Activated naive CD4-positive, alpha-beta T cell (primary cell): ENCODE measurements at regions not wholly inside any gene's neighbourhood (a gene's known extent, or its start where the extent isn't known, plus 50 kb on each side); places are given as distances from the start of the nearest gene placed in this dataset.
"Not testable (repeated sequence)": the region's sequence is repeated elsewhere in the genome, so short reads cannot be mapped to it uniquely, and the experiment has no call there.

Source experiments
- DNase-seq, 4 experiments: peaks; one replicate each; lab custom pipeline; 2025; lab: John Stamatoyannopoulos, UW

DNA sequence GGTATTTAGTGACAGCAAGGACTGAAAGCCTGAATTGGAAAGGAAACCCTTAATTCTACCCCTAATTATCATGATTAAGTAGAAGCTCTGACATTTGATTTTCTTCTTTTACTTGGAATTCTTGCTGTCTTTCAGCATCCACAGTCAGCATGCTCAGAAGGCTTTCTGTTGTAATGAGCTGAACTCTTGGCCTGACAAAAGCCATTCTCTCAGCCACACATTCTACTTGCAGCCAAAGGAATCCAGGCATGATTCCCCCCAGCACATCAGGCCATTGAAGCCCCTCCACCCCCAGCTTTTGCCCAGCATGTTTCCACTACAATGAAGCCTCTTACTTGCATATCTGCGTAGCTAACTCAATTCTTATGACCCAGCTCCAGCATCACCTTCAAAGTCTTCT lies 94.3 kb upstream of the FRMD4A start:
- no peak for DNase-seq

DNA sequence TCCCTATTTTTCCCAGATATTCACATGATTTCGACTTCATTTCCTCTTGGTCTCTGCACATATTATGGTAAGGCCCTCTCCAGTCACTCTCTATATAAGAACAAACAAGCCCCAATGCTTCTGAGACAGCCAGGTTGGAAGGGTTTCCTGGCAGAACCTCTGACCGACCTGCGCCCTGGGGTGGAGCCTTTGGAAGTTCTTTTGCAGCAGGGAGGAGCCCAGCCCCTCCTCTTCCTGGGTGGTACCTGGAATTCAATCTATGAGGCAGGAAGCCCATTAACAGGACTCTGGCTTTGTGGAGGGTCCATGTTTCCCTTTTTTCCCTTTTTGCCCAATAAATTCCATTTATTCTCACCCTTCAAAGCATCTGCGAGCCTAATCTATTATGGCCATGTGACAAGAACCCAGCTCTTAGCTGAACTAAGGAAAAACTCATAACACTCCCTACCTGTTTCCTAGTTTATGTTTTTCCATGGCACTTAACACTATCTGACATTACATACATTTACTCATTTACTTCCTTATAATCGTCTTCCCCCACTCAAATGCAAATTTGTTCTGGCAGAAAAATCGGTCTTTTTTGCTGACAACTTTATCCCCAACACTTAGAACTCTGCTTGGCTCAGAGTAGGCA lies 92.5 kb upstream of the FRMD4A start:
- no peak for DNase-seq

DNA sequence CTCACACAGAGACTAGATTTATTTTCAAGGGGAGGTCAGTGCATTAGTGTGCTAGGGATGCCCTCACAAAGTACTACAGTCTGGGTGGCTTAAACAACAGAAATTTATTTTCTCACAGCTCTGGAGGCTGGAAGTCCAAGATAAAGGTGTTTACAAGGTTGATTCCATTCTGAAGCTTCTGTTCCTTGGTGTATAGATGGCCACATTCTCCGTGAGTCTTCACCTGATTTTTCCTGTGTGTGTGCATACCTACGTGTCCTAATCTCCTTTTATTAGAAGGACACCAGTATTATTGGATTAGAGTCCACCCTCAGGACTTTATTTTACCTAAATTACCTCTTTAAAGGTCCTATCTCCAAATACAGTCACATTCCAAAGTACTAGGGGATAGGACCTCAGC lies 91.7 kb upstream of the FRMD4A start:
- no peak for DNase-seq

DNA sequence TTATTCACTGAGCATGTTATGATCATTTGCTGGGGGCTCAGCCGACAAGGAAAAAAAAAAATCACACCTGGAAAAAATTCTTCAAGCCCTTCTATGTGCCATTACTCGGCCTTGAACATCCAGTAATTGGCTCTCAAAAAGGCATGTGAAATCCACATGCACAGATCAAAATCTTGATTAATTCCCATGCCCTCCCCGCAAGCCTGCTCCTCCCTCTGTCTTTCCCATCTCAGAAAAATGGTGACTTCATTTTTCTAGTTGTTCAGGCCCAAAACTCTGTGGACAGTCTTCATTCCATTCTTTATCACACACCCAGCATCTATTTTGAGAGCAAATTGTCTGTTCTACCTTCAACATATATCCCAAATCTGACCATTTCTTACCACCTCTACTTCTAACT lies 91.2 kb upstream of the FRMD4A start:
- DNase-seq, result no peak

DNA sequence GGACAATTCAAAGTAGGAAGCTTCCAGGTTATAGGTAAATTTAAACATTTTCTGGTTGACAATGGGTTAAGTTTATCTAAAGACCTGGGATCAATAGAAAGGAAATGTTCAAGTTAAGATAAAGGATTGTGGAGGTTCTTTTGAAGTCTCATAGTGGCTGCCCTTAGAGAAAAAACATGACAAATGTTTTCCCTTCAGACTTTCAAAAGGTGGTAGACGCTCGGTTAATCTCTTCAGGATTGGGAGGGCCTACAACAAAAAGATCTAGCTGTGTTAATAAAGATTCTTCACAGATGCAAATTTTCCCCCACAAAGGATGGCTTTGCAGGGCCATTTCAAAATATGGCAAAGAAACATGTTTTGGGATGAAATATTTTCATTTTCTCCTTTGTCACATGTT lies 86.6 kb upstream of the FRMD4A start:
- DNase-seq, result not testable (repeated sequence)

DNA sequence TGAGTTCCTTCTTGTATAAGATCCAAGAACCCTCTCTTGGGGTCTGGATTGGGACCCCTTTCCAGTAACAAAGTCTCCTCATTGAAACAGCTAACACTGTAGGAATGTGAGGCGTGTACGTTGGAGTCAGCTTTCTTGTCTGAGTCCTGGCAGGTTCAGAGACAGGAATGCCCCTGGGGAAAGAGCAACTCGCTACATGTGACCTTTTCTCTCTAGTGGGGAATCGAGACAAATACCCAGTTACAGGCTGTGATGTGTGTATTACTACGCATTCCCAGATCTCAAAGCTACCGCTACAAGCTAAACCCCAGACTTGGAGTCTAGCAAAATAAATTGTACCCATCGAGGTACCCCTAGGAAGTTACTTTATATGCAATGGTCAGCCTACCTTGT lies 85.6 kb upstream of the FRMD4A start:
- DNase-seq, result no peak

DNA sequence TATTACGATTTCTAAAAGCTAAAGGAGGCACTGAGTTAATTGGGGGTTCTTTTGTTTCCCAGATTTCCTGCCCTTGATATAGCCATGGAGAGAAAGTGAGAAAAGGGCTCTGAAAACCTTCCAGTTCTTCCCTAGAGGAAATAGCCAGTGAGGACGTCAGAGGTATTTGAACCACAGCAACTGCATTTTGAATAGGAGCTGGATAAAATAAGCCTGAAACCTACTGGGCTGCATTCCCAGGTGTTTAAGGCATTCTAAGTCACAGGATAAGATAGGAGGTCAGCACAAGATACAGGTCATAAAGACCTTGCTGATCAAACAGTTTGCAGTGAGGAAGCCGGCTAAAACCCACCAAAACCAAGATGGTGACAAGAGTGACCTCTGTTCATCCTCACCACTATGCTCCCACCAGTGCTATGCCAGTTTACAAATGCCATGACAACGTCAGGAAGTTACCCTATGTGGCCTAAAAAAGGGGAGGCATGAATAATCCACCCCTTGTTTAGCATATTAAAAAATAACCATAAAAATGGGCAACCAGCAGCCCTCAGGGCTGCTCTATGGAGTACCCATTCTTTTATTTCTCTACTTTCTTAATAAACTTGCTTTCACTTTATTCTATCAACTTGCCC lies 85.1 kb upstream of the FRMD4A start:
- DNase-seq, result no peak

DNA sequence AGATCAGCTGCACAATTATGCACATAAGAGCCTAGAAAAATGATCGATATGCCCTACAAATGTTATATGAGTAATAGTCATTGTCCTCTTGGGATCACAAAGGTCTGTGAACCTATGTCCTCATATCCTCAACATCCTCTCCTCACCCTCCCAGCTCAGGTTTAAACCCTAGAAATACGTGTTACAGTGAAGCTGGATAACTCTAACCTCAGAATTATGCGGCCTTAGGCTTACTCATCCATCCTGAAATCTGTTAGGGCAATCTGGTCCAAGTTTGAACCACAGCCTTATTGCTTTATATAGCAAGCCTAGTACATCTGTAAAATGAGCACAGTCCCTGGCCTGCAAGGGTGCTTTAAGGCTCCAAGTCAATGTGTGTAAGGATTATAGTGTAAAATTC lies 84.2 kb upstream of the FRMD4A start:
- DNase-seq, result no peak

DNA sequence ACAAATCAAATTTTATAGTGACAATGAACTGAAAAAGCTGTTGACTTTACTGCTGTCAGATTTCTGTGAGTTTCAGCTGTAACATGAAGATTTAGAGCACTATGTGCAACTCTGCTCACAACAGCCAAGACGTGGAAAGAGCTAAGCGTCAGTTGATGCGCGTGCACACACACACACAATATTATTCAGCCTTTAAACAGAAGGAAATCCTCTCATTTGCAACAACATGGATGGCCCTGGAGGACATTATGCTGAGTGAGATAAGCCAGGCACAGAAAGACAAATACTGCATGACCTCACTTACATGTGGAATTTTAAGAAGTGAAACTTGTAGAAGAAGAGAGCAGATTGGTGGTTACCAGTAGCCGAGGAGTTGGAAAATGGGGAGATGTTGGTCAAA lies 82.8 kb upstream of the FRMD4A start:
- DNase-seq, result no peak

DNA sequence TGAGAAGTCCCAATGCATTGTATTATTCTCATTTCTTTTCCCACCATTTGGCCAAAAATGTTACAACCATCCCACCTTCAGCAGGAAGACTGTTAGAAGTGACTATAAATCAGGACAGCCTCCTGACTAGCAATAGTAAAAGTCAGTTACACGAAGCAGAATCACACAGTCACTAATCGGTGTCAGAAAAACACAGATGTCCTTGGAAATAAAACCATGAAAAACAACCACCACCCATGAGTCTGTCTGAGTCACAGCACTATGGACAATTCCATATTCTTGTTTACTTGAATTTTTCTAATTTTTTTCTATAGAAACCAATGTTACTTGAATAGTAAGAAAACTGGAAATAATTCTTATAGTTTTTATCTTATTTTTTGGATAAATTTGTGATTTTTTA lies 81.9 kb upstream of the FRMD4A start:
- no peak for DNase-seq

DNA sequence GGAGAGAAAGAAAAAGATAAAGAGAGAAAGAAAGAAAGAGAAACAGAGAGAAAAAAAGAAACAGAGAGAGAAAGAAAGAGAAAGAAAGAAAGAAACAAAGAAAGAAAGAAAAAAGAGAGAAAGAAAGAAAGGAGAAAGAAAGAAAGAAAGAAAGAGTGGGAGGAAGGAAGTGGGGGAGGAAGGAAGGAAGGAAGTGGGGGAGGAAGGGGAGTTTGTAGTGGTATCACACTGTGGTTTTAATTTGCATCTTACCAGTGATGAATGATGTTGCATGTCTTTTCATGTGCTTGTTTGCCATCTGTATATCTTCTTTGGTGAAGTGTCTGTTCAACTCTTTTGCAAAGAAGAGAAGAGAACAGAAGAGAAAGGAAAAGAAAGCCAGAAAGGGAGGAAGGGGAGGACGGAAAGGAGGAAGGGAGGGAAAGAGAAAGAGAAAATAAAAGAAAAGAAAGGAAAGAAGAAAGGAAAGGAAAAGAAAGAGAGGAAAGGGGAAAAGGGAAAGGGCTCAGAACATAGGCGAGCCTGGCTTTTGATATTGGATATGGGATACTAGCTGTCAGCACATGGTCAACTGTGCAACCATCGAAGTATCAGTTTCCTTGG lies 79.2 kb upstream of the FRMD4A start:
- no peak for DNase-seq

DNA sequence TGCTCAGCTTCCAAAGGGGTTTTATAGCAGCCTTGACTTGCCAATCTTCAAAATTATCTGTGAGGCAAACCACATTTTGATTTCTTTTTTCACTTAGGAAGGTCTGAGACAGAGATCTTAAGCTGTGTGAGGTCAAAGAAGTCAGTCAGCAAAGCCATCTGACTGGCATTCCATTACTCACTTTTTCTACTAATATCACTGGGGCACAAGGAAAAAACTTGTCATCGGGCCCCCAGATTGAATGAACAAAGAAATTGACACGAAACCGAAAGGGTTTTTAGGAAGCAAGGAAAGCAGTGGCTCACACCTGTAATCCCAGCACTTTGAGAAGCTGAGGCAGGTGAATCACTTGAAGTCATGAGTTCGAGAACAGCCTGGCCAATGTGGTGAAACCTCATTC lies 78.5 kb upstream of the FRMD4A start:
- DNase-seq, result no peak

DNA sequence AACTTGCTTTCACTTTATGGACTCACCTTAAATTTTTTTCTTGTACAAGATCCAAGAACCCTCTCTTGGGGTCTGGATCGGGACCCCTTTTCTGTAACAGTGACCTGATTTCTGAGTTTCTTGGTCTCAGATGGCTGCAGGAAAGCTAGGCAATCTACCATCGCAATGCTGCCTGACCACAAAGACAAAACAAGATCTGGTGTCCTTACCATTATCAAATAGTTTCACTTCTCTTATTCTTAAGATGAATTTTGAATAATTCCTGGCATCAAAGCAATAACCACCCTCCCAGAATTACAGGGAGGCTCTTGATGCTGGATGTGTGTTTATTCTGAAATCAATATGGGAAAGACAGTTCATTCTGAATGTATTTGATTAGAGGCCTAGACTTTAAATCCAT lies 77.4 kb upstream of the FRMD4A start:
- no peak for DNase-seq

DNA sequence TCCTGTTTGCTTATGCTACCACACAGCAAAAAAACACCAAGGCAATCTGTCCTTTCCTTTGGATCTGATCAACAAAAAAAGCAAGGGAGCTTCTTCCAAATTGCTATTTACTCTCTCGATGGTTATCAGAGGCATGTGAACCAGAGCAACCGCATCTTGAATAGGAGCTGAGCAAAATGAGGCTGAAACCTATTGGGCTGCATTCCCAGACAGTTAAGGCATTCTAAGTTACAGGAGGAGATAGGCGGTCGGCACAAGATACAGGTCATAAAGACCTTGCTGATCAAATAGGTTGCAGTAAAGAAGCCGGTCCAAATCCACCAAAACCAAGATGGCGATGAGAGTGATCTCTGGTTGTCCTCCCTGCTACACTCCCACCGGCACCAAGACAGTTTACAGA lies 76.8 kb upstream of the FRMD4A start:
- DNase-seq, result no peak

DNA sequence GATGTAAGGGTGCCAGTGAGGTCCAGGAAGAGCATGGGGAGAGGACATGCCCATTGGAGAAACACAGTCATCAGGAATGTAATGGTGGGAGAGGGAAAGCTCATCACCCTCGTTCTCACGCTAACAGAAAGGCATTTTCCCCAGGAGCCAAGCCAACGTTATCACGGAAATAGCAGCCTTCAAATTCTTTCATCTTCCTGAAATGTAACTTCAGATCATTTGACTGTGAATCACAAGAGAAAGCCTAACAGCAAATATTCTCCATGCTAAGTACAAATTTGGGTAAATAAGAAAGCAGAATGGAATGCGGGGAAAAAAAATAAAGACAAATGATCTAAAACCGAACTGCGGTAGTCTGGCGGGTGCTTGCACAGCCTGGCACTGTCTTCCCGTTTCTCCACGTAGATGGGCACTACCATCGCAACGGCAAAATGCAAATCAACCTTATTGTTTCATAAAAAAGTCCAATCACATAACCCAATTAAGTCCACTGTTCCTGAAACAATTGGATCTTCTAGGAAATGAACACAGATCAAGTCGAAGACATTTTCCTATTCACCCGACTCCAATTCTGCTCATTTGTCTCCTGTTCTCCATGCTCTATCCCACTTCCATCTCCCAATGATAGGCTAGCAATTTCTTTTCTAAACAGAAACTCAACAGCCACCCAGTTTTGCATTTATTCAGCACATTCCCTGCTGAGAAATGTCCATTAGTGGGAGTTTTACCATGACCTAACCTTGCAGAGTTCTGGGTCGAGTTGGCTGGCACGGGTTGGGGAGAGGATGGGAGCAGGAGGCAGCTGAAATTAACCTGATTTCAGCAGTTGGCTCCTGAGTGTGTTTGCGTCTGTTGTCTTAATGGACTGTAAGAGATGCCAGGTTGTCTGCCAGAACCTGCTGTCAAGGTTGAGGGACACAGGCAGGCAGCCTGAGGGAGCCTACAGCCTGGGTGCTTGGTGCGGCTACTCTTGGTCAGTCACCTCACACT lies 74.6 kb upstream of the FRMD4A start:
- DNase-seq, result no peak

DNA sequence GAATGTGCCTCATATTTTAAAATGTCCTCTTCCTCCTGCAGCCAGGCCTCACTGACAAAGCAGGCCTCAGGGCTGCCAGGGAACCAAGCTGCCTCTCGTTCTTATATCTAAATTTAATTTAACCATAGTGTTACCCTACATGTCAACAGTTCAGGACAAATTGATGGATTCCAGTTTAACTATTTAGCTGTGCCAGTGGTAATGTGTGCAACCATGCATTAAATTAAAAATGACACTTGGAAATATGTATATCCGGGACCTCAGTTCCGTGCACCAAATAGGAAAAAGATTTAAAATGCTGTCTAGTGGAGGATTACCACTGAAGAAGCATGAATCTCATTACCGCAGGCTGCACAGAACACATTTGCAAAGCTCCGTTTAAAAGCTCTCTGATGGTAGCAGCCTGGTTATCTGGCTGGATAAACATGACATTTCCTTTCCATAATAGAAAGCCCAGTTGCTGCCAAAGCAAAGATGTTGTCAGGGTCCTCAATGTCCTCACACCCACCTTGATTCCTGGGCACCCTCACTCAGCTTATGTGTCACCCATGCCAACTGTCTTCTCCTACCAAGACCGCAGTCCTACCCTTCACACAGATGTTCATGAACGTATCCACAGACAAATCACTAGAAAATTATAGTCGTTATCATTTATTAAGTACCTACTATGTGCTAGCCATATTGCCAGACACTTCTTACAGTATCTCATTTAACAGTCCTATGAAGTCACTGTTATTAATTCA lies 73.3 kb upstream of the FRMD4A start:
- DNase-seq, result no peak

DNA sequence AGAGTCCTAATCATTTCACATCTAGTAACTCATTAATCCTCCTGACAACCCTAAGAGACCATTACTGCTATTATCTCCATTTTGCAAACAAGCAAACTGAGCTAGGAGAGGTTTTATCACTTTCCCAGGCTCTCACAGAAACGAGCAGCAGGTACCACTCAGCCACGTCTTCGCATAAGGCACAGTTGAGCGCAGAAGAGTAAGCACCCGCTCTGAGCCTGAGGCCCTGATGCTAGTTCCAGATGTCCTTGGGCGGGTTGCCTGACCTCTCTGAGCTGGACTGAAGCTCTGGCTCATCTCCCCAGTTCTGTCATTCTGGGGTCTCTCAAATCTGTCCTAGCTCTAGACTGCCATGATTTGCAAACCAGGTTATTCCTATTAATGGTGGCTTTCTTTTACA lies 72.6 kb upstream of the FRMD4A start:
- no peak for DNase-seq

DNA sequence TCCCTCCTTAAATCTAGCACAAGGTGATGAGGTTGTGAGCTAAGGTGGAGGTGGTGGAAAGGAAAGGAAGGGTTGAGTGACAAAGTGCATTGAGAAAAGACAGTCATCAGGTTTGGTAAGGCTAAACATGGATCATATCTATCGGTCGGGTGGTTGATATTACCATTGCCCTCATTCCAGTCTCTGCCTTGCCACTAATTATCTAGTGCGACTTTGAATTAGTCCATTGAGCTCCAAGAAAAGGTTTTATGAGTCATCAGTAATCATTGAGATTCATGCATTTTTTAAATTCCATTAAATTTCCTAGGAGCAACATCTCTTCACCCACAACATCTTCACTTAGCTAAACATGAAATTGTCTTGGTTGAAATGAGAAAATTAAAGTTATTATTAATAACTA lies 68.9 kb upstream of the FRMD4A start:
- DNase-seq, result no peak

DNA sequence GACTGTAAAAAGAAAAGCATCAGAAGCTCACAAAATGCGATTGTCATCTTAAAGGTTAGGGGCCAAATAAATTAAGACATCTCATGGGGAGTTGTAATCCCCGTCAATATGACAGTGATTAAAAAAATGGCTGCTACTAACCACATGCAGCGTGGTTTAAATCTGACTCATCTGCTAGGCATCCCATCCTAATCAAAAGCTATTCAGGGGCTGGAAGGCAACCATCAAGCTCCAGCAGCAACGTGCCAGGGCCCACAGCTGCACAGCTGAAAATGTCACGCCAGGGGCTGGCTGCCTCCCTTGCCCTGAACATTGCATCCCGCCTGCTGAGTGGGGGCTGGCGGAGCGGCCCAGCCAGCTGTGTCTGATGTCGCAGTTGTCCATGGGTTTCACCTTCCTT lies 66.3 kb upstream of the FRMD4A start:
- DNase-seq, result no peak

DNA sequence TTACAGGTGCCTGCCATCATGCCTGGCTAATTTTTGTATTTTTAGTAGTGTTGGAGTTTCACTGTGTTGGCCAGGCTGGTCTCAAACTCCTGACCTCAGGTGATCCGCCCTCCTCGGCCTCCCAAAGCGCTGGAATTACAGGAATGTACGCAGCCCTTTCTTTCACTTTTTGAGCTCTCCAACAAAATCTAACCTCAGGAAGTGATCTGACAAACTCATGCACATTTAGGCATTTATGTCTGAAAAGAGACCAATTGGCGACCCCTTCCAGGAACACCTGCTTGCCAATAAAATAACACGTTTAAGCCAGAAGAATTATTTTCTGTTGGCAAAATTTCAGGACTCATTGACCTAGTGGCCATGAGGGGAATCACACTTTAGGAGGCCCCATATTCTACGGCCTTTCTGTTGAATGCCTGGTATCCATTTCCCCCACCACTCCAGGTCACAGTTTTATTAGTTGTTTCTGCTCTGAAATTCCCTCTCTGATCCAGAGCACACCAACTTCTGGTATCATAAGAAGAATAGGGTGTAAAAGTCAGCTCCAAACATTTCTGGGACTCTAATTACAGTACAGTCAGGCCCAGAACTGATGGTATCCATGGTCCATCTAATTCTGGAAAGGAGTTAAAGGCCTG lies 65.8 kb upstream of the FRMD4A start:
- DNase-seq, result no peak

DNA sequence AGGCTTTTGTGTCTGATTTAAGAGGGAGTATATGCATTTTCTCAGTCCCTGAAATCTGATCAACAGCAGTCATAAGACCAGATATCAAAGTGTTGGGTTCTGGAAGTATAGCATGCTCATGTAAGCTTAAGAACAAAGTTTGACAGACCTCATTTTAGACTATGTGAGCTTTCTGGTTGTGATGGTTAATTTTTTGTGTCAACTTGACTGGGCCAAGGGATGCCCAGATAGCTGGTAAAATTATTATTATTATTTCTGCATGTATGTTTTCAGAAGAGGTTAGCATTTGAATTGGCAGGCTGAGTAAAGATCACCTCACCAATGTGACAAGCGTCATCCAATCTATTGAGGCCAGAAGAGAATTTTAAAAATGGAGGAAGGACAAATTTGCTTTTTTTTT lies 63.5 kb upstream of the FRMD4A start:
- DNase-seq, result no peak

DNA sequence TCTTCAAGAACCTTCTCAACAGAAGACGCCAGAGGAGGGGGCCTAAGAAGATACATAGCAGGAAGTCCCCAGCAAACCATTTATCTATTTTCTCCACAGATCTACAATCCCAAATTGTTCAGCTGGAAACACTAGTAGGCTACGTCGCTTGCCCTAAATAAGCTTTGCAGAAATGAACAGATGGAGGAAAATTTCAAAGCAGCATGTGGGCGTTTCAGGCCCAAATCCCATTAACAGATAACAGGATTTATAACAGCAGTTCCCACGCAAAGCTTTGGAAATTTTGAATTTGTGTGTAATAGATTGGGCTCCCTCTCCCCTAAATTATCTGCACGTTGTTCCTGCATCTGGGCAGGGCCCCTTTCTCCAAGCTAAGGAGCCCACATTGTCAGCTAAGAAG lies 60.6 kb upstream of the FRMD4A start:
- DNase-seq, result no peak
